ENCODE measurements at regions not wholly inside any gene's neighbourhood (a gene's known extent, or its start where the extent isn't known, plus 50 kb on each side); places are given as distances from the start of the nearest gene placed in this dataset.

- no peak for TF ChIP-seq CTCF (IDR thresholded peaks at IDR 0.05; ENCODE audit: extremely low read depth, missing control alignments)
- DNase-seq (ENCODE audit: low spot score) = no peak
Observed at GRCh38 chr10:107727767-107728317, 563.3 kb upstream of the SORCS1 start.

GRCh38 chr10:107718864-107719263 is 554.4 kb upstream of the SORCS1 start:
- no peak for TF ChIP-seq CTCF (IDR thresholded peaks at IDR 0.05; ENCODE audit: extremely low read depth, missing control alignments)
- DNase-seq (ENCODE audit: low spot score) = no peak

GRCh38 chr10:107717046-107717445 is 552.5 kb upstream of the SORCS1 start:
- TF ChIP-seq CTCF (IDR thresholded peaks at IDR 0.05; ENCODE audit: extremely low read depth, missing control alignments) = no peak
- DNase-seq (ENCODE audit: low spot score) = no peak

- no peak for TF ChIP-seq CTCF (IDR thresholded peaks at IDR 0.05; ENCODE audit: extremely low read depth, missing control alignments)
- no peak for DNase-seq (ENCODE audit: low spot score)
Observed at GRCh38 chr10:107715565-107715964, 551.1 kb upstream of the SORCS1 start.

- no peak for DNase-seq (ENCODE audit: low spot score)
- no peak for TF ChIP-seq CTCF (IDR thresholded peaks at IDR 0.05; ENCODE audit: extremely low read depth, missing control alignments)
Observed at GRCh38 chr10:107708981-107709380, 544.5 kb upstream of the SORCS1 start.

- no peak for DNase-seq (ENCODE audit: low spot score)
Observed at GRCh38 chr10:107706096-107706725, 541.7 kb upstream of the SORCS1 start.

More at GRCh38 chr10:107706096-107706725, 541.7 kb upstream of the SORCS1 start:
- no peak for TF ChIP-seq CTCF (IDR thresholded peaks at IDR 0.05; ENCODE audit: extremely low read depth, missing control alignments)

Measured in GM20000 (cell line).